ENCODE measurements at regions not wholly inside any gene's neighbourhood (a gene's known extent, or its start where the extent isn't known, plus 50 kb on each side); places are given as distances from the start of the nearest gene placed in this dataset.

GRCh38 chr16:85512808-85513115, 100.4 kb upstream of the GSE1 start:
- TF ChIP-seq POLR2AphosphoS5 (IDR thresholded peaks at IDR 0.05; ENCODE audit: low read depth, low read length): no peak
- no peak for TF ChIP-seq SIN3A (IDR thresholded peaks at IDR 0.05; ENCODE audit: borderline replicate concordance, insufficient read depth, low read length)
- TF ChIP-seq TAF1 (IDR thresholded peaks at IDR 0.05; ENCODE audit: borderline replicate concordance, insufficient read depth, low read length): no peak
- TF ChIP-seq, protein P1, sequence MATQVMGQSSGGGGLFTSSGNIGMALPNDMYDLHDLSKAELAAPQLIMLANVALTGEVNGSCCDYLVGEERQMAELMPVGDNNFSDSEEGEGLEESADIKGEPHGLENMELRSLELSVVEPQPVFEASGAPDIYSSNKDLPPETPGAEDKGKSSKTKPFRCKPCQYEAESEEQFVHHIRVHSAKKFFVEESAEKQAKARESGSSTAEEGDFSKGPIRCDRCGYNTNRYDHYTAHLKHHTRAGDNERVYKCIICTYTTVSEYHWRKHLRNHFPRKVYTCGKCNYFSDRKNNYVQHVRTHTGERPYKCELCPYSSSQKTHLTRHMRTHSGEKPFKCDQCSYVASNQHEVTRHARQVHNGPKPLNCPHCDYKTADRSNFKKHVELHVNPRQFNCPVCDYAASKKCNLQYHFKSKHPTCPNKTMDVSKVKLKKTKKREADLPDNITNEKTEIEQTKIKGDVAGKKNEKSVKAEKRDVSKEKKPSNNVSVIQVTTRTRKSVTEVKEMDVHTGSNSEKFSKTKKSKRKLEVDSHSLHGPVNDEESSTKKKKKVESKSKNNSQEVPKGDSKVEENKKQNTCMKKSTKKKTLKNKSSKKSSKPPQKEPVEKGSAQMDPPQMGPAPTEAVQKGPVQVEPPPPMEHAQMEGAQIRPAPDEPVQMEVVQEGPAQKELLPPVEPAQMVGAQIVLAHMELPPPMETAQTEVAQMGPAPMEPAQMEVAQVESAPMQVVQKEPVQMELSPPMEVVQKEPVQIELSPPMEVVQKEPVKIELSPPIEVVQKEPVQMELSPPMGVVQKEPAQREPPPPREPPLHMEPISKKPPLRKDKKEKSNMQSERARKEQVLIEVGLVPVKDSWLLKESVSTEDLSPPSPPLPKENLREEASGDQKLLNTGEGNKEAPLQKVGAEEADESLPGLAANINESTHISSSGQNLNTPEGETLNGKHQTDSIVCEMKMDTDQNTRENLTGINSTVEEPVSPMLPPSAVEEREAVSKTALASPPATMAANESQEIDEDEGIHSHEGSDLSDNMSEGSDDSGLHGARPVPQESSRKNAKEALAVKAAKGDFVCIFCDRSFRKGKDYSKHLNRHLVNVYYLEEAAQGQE (IDR thresholded peaks at IDR 0.05; ENCODE audit: insufficient read depth in 1 of 2, low read depth in 2 of 2, low read length in 2 of 2): no peak
- TF ChIP-seq FOXP2 (optimal IDR thresholded peaks at IDR 0.05; ENCODE audit: borderline replicate concordance, extremely low read depth, extremely low read length, insufficient read depth): no peak

DNA sequence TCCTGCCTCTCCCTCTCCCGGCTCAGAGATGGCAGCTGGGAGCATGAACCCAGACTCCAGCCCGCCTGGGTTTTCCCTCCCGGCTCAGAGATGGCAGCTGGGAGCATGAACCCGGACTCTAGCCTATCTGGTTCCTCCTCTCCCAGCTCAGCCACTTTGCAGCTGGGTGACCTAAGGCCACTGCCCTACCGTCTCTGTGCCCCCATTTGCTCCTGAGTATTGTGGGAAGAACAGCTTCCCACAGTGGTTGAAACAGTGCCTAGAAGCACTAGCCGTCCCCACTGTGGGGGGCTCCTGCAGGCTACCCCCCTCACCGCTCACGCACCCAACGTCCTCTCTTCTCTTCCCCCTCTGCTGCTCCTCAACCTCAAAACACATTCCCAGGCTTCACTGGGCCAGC, 99.9 kb upstream of the GSE1 start:
- no peak for TF ChIP-seq POLR2AphosphoS5 (IDR thresholded peaks at IDR 0.05; ENCODE audit: low read depth, low read length)
- TF ChIP-seq SIN3A (IDR thresholded peaks at IDR 0.05; ENCODE audit: borderline replicate concordance, insufficient read depth, low read length): no peak

DNA sequence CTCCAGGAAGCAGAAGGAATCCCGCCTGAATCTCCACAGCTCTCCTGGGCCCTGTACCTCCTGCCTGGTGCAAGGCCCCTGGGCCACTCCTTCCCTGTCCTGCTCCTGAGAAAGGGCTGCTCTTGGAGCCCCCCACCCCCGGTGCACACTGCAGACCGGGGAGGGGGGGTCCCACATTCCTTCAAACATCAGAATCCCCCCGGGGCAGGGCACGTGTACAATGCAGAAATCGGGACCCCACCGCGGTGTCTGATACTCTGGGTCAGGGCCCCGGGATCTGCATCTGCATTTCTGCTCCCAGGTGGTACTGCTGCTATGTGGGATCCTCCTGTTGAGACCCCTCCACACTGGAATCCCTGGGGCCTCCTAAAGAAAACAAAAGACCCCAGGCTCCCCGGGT, 99.5 kb upstream of the GSE1 start:
- TF ChIP-seq POLR2AphosphoS5 (IDR thresholded peaks at IDR 0.05; ENCODE audit: low read depth, low read length): no peak
- TF ChIP-seq FOXP2 (optimal IDR thresholded peaks at IDR 0.05; ENCODE audit: borderline replicate concordance, extremely low read depth, extremely low read length, insufficient read depth): no peak
- TF ChIP-seq, protein P1 (IDR thresholded peaks at IDR 0.05; ENCODE audit: insufficient read depth in 1 of 2, low read depth in 2 of 2, low read length in 2 of 2): no peak
- TF ChIP-seq SIN3A (IDR thresholded peaks at IDR 0.05; ENCODE audit: borderline replicate concordance, insufficient read depth, low read length): no peak
- no peak for TF ChIP-seq TAF1 (IDR thresholded peaks at IDR 0.05; ENCODE audit: borderline replicate concordance, insufficient read depth, low read length)

DNA sequence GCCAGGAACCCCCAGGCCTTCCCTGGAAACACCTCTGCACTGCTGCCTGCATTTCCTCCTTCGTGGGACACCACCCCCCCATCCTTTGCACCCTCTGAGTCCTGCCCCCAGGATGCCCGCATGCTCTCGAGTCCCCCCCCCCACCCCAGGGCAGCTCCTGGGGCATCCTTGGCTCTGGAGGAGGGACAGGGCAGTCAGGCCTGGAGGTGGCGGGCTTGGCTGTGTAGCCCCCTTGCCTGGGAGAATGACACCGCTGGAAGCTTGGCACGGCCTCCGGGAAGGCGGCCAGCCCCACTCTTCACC, 98.9 kb upstream of the GSE1 start:
- TF ChIP-seq FOXP2 (optimal IDR thresholded peaks at IDR 0.05; ENCODE audit: borderline replicate concordance, extremely low read depth, extremely low read length, insufficient read depth): no peak
- TF ChIP-seq TAF1 (IDR thresholded peaks at IDR 0.05; ENCODE audit: borderline replicate concordance, insufficient read depth, low read length): no peak
- no peak for TF ChIP-seq POLR2AphosphoS5 (IDR thresholded peaks at IDR 0.05; ENCODE audit: low read depth, low read length)
- TF ChIP-seq, protein P1 (IDR thresholded peaks at IDR 0.05; ENCODE audit: insufficient read depth in 1 of 2, low read depth in 2 of 2, low read length in 2 of 2): no peak
- TF ChIP-seq SIN3A (IDR thresholded peaks at IDR 0.05; ENCODE audit: borderline replicate concordance, insufficient read depth, low read length): no peak

DNA sequence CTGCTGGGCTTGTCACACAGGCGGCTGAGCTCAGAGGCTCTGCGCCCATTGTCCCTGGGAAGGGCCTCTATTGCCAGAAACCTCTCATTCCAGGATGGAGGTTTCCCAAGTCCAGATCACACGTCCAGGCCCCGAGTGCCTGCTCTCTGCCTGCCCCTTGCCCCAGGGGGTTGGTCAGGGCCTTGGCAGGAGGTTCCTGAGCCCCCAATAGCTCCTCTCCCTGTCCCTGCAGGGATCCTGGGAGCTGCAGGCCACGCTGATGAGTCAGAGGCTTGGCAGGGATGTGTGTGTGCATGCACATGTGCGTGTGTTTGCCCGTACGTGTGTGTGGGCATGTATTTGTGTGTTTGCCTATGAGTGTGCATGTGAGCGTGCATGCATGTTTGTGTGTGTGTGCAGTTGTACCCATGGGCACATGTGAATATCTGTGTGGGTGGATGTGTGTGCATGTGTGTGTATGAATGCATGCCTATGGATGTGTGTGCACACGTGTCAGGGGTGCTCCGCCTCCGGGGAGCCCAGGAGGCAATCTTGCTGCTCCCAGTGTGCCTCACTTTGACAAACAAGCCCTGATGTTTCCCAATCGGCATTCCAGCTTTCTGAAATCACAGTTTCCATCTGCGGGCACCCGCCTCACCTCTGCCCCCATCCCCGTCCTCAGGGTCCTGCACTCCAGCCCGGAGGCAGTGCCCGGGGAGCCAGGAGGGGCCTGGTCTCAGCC, 98.4 kb upstream of the GSE1 start:
- TF ChIP-seq FOXP2 (optimal IDR thresholded peaks at IDR 0.05; ENCODE audit: borderline replicate concordance, extremely low read depth, extremely low read length, insufficient read depth) (no peak), SIN3A (IDR thresholded peaks at IDR 0.05; ENCODE audit: borderline replicate concordance, insufficient read depth, low read length) (no peak), TAF1 (IDR thresholded peaks at IDR 0.05; ENCODE audit: borderline replicate concordance, insufficient read depth, low read length) (no peak), POLR2AphosphoS5 (IDR thresholded peaks at IDR 0.05; ENCODE audit: low read depth, low read length) (no peak)
- TF ChIP-seq, protein P1 (IDR thresholded peaks at IDR 0.05; ENCODE audit: insufficient read depth in 1 of 2, low read depth in 2 of 2, low read length in 2 of 2): no peak
